Right lung (tissue), 2 donors: ENCODE measurements at regions not wholly inside any gene's neighbourhood (a gene's known extent, or its start where the extent isn't known, plus 50 kb on each side); places are given as distances from the start of the nearest gene placed in this dataset.

ENCODE experiments used
- DNase-seq, 2 donors: peaks; one replicate each; pipeline ENCODE4 v3.0.0-alpha.2; 2013

GRCh38 chr5:58403822-58404433, 56.0 kb downstream of the PLK2 start:
- no peak for DNase-seq

GRCh38 chr5:58401701-58402100, 58.2 kb downstream of the PLK2 start:
- DNase-seq: no peak

GRCh38 chr5:58400737-58401136, 59.1 kb downstream of the PLK2 start:
- DNase-seq: no peak

GRCh38 chr5:58399951-58400350, 59.9 kb downstream of the PLK2 start:
- DNase-seq: no peak

GRCh38 chr5:58394339-58394738, 65.5 kb downstream of the PLK2 start:
- DNase-seq: no peak

- DNase-seq: no peak
Measured at GRCh38 chr5:58393716-58394115, 66.2 kb downstream of the PLK2 start.

- no peak for DNase-seq
Measured at GRCh38 chr5:58392496-58392895, 67.4 kb downstream of the PLK2 start.

- DNase-seq: no peak
Measured at GRCh38 chr5:58383448-58383847, 76.4 kb downstream of the PLK2 start.

GRCh38 chr5:58382131-58382534, 77.8 kb downstream of the PLK2 start:
- no peak for DNase-seq

- no peak for DNase-seq
Measured at GRCh38 chr5:58381566-58381965, 78.3 kb downstream of the PLK2 start.

GRCh38 chr5:58380655-58381054, 79.2 kb downstream of the PLK2 start:
- no peak for DNase-seq

GRCh38 chr5:58378613-58379390, 81.1 kb downstream of the PLK2 start:
- DNase-seq: no peak

GRCh38 chr5:58370606-58371005, 89.3 kb downstream of the PLK2 start:
- no peak for DNase-seq

GRCh38 chr5:58369513-58370190, 90.2 kb downstream of the PLK2 start:
- DNase-seq: no peak

GRCh38 chr5:58366461-58366860, 93.4 kb downstream of the PLK2 start:
- DNase-seq: no peak

GRCh38 chr5:58365791-58366190, 94.1 kb downstream of the PLK2 start:
- no peak for DNase-seq

GRCh38 chr5:58363461-58364249, 96.2 kb downstream of the PLK2 start:
- no peak for DNase-seq

GRCh38 chr5:58362135-58362534, 97.8 kb downstream of the PLK2 start:
- DNase-seq: no peak

- no peak for DNase-seq
Measured at GRCh38 chr5:58360794-58361193, 99.1 kb downstream of the PLK2 start.

- DNase-seq: no peak
Measured at GRCh38 chr5:58359981-58360380, 99.9 kb downstream of the PLK2 start.

- no peak for DNase-seq
Measured at GRCh38 chr5:58358501-58359178, 101.2 kb downstream of the PLK2 start.
